ENCODE measurements at regions not wholly inside any gene's neighbourhood (a gene's known extent, or its start where the extent isn't known, plus 50 kb on each side); places are given as distances from the start of the nearest gene placed in this dataset.
A peak's percentile ranks its signal among the peaks of the same experiment; 100 is the strongest.
"Not testable (repeated sequence)": the region's sequence is repeated elsewhere in the genome, so short reads cannot be mapped to it uniquely, and the experiment has no call there.

GRCh38 chr6:20021795-20022194 is 184.6 kb downstream of the ID4 start:
- no peaks in the 10 kb centered on the region for H3K9me3 ChIP-seq
- H3K36me3 ChIP-seq = no peaks in the 10 kb centered on the region
- TF ChIP-seq CTCF (IDR thresholded peaks at IDR 0.05) = no peak
- no peak for TF ChIP-seq POLR2A (IDR thresholded peaks at IDR 0.05; ENCODE audit: low read depth)
- TF ChIP-seq EP300 (IDR thresholded peaks at IDR 0.05) = no peak
- no peak for TF ChIP-seq POLR2AphosphoS5 (IDR thresholded peaks at IDR 0.05)
- H3K27ac ChIP-seq (replicated peaks in 1 of 4) = no peak overlapping the region
- DNase-seq (ENCODE audit: extremely low spot score) = no peak
- no peaks in the 10 kb centered on the region for H3K4me1 ChIP-seq
- intact Hi-C loops (cut with DNase I) = no loop called here
- no peak overlapping the region for H3K4me3 ChIP-seq
- no peaks in the 10 kb centered on the region for H3K27me3 ChIP-seq

- H3K36me3 ChIP-seq; H3K27ac ChIP-seq (replicated peaks in 1 of 4); H3K27me3 ChIP-seq; H3K4me3 ChIP-seq; H3K4me1 ChIP-seq; H3K9me3 ChIP-seq; intact Hi-C loops (cut with DNase I): not testable (repeated sequence)
- 73% methylated on average over 28 of the region's 28 CpGs for WGBS
- DNase-seq (ENCODE audit: extremely low spot score) = peak; percentile 88
These were observed 186.6 kb downstream of the ID4 start for GRCh38 chr6:20023549-20024315.

- Histone ChIP-seq H3K27ac (replicated peaks in 1 of 4) (no peak overlapping the region), H3K4me1 (no peaks in the 10 kb centered on the region), H3K4me3 (no peak overlapping the region), H3K27me3 (no peaks in the 10 kb centered on the region), H3K9me3 (no peaks in the 10 kb centered on the region), H3K36me3 (no peaks in the 10 kb centered on the region)
- TF ChIP-seq CTCF (IDR thresholded peaks at IDR 0.05) (no peak), EP300 (IDR thresholded peaks at IDR 0.05) (no peak), POLR2AphosphoS5 (IDR thresholded peaks at IDR 0.05) (no peak), POLR2A (IDR thresholded peaks at IDR 0.05; ENCODE audit: low read depth) (no peak)
- peak; percentile 89 for DNase-seq (ENCODE audit: extremely low spot score)
- WGBS = 72% methylated on average over 6 of the region's 6 CpGs
- intact Hi-C loops (cut with DNase I) = no loop called here
These were observed 187.1 kb downstream of the ID4 start for GRCh38 chr6:20024316-20024673.

- no peaks in the 10 kb centered on the region for H3K9me3 ChIP-seq
- intact Hi-C loops (cut with DNase I) = no loop called here
- H3K36me3 ChIP-seq = no peaks in the 10 kb centered on the region
- no peak for TF ChIP-seq POLR2AphosphoS5 (IDR thresholded peaks at IDR 0.05)
- TF ChIP-seq EP300 (IDR thresholded peaks at IDR 0.05) = no peak
- TF ChIP-seq POLR2A (IDR thresholded peaks at IDR 0.05; ENCODE audit: low read depth) = no peak
- TF ChIP-seq CTCF (IDR thresholded peaks at IDR 0.05) = no peak
- H3K4me1 ChIP-seq = no peaks in the 10 kb centered on the region
- 74% methylated on average over 6 of the region's 6 CpGs for WGBS
- H3K27ac ChIP-seq (replicated peaks in 1 of 4) = no peak overlapping the region
- DNase-seq (ENCODE audit: extremely low spot score) = no peak
- H3K27me3 ChIP-seq = no peaks in the 10 kb centered on the region
- no peak overlapping the region for H3K4me3 ChIP-seq
These were observed 187.3 kb downstream of the MBOAT1 start for GRCh38 chr6:20024978-20025377.

GRCh38 chr6:20025681-20026080 is 186.6 kb downstream of the MBOAT1 start:
- WGBS = 91% methylated on average over 2 of the region's 2 CpGs
- no peak for DNase-seq (ENCODE audit: extremely low spot score)
- Histone ChIP-seq H3K9me3 (no peaks in the 10 kb centered on the region), H3K27me3 (no peaks in the 10 kb centered on the region), H3K27ac (replicated peaks in 1 of 4) (no peak overlapping the region), H3K36me3 (no peaks in the 10 kb centered on the region), H3K4me1 (no peaks in the 10 kb centered on the region), H3K4me3 (no peak overlapping the region)
- intact Hi-C loops (cut with DNase I) = no loop called here
- no peak for TF ChIP-seq POLR2AphosphoS5 (IDR thresholded peaks at IDR 0.05)
- no peak for TF ChIP-seq CTCF (IDR thresholded peaks at IDR 0.05)
- no peak for TF ChIP-seq EP300 (IDR thresholded peaks at IDR 0.05)
- TF ChIP-seq POLR2A (IDR thresholded peaks at IDR 0.05; ENCODE audit: low read depth) = no peak

All from esophagus muscularis mucosa (tissue), 4 donors.